ENCODE measurements at regions not wholly inside any gene's neighbourhood (a gene's known extent, or its start where the extent isn't known, plus 50 kb on each side); places are given as distances from the start of the nearest gene placed in this dataset.

- ChIA-PET POLR2A (ENCODE audit: unreplicated experiment) (no interaction called here), CTCF (no interaction called here)
- Histone ChIP-seq H3F3A (ENCODE audit: low read length, unreplicated experiment) (no peaks in the 10 kb centered on the region), H3K9me2 (replicated peaks; ENCODE audit: low read length) (no peaks in the 10 kb centered on the region), H3K4me3 (ENCODE audit: low read length) (no peak overlapping the region), H3K36me3 (ENCODE audit: low read depth, low read length) (no peaks in the 10 kb centered on the region), H3K79me2 (ENCODE audit: low read length) (no peaks in the 10 kb centered on the region), H3K27me3 (ENCODE audit: low read length) (peaks cover 63% of the 10 kb centered on the region), H2AFZ (ENCODE audit: low read length) (no peak overlapping the region), H3K9ac (ENCODE audit: low read length) (no peak overlapping the region), H3K4me2 (ENCODE audit: low read length) (no peak overlapping the region), H3K27ac (ENCODE audit: low read length) (no peak overlapping the region), H3K9me3 (ENCODE audit: low read length) (no peaks in the 10 kb centered on the region), H3K4me1 (ENCODE audit: insufficient read depth, low read length) (no peaks in the 10 kb centered on the region), H4K20me1 (ENCODE audit: low read length) (no peaks in the 10 kb centered on the region)
- TF ChIP-seq EZH2 (IDR thresholded peaks at IDR 0.05; ENCODE audit: low read length, unreplicated experiment), result no peak
- TF ChIP-seq, protein P1, sequence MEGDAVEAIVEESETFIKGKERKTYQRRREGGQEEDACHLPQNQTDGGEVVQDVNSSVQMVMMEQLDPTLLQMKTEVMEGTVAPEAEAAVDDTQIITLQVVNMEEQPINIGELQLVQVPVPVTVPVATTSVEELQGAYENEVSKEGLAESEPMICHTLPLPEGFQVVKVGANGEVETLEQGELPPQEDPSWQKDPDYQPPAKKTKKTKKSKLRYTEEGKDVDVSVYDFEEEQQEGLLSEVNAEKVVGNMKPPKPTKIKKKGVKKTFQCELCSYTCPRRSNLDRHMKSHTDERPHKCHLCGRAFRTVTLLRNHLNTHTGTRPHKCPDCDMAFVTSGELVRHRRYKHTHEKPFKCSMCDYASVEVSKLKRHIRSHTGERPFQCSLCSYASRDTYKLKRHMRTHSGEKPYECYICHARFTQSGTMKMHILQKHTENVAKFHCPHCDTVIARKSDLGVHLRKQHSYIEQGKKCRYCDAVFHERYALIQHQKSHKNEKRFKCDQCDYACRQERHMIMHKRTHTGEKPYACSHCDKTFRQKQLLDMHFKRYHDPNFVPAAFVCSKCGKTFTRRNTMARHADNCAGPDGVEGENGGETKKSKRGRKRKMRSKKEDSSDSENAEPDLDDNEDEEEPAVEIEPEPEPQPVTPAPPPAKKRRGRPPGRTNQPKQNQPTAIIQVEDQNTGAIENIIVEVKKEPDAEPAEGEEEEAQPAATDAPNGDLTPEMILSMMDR (conservative IDR thresholded peaks at IDR 0.05; ENCODE audit: low read depth, low read length), result no peak
- no peak for TF ChIP-seq EZH2phosphoT487 (IDR thresholded peaks at IDR 0.05; ENCODE audit: borderline replicate concordance, low read length)
- DNase-seq (no peak), ATAC-seq (no peak)
- intact Hi-C loops (cut with micrococcal nuclease), result loop anchor here (10.0 kb wide), 1 partner anchor 117 kb away; no protein-coding TSS in a partner anchor
- BruUV-seq (replicated peaks), result no TSS peak
These were observed 184.3 kb upstream of the HNRNPA3 start for GRCh38 chr2:177028296-177028695.

DNA sequence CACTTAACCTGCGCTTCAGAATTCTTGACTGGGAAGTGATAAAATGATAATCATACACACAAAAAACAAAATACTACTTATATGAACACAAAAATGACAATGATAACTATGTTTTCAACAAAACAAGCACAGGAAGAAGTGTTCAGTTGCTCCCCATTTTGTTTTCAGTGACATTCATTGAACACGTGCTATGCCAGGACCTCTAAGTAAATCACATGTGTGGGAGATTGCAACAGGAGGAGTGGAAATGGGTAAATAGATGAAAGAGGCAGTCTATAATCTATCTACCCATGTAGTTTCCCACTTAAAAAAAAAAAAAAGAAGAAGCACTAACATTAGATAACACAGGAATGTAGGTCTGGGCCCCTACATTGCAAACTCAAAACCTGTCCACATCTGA lies 183.5 kb upstream of the HNRNPA3 start:
- Histone ChIP-seq H3F3A (ENCODE audit: low read length, unreplicated experiment) (no peaks in the 10 kb centered on the region), H3K79me2 (ENCODE audit: low read length) (no peaks in the 10 kb centered on the region), H3K36me3 (ENCODE audit: low read depth, low read length) (no peaks in the 10 kb centered on the region), H3K4me1 (ENCODE audit: insufficient read depth, low read length) (no peaks in the 10 kb centered on the region), H2AFZ (ENCODE audit: low read length) (no peak overlapping the region), H4K20me1 (ENCODE audit: low read length) (no peaks in the 10 kb centered on the region), H3K9me3 (ENCODE audit: low read length) (no peaks in the 10 kb centered on the region), H3K27ac (ENCODE audit: low read length) (no peak overlapping the region), H3K27me3 (ENCODE audit: low read length) (peaks cover 59% of the 10 kb centered on the region), H3K4me3 (ENCODE audit: low read length) (no peak overlapping the region), H3K9ac (ENCODE audit: low read length) (no peak overlapping the region), H3K9me2 (replicated peaks; ENCODE audit: low read length) (no peaks in the 10 kb centered on the region), H3K4me2 (ENCODE audit: low read length) (no peak overlapping the region)
- ChIA-PET CTCF (no interaction called here), POLR2A (ENCODE audit: unreplicated experiment) (no interaction called here)
- TF ChIP-seq EZH2phosphoT487 (IDR thresholded peaks at IDR 0.05; ENCODE audit: borderline replicate concordance, low read length), result no peak
- TF ChIP-seq, protein P1 (conservative IDR thresholded peaks at IDR 0.05; ENCODE audit: low read depth, low read length), result no peak
- no TSS peak for BruUV-seq (replicated peaks)
- DNase-seq (no peak), ATAC-seq (no peak)
- intact Hi-C loops (cut with micrococcal nuclease), result loop anchor here (10.0 kb wide), 1 partner anchor 116 kb away; no protein-coding TSS in a partner anchor

DNA sequence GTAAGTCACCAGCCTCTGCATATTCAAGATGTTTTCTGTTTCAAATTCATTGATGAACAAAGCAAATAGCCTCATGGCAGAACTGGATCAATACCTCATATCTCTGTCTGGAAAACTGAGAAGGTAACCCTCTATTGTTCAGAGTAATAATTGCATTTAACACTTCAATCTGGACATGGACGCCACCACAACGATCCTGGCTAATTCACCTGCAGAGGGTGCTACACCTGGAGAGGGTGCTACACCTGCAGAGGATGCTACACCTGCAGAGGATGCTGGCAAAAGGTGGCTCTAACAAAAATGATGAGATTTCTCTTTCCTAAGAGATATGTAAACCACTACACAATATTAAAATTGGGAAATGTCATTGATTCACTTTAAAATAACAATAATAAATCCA lies 183.1 kb upstream of the HNRNPA3 start:
- H4K20me1 ChIP-seq (ENCODE audit: low read length), result no peaks in the 10 kb centered on the region
- no peaks in the 10 kb centered on the region for H3K4me1 ChIP-seq (ENCODE audit: insufficient read depth, low read length)
- H3K79me2 ChIP-seq (ENCODE audit: low read length), result no peaks in the 10 kb centered on the region
- no TSS peak for BruUV-seq (replicated peaks)
- H3K4me2 ChIP-seq (ENCODE audit: low read length), result no peak overlapping the region
- no peaks in the 10 kb centered on the region for H3K9me3 ChIP-seq (ENCODE audit: low read length)
- no peak overlapping the region for H3K9ac ChIP-seq (ENCODE audit: low read length)
- H3K36me3 ChIP-seq (ENCODE audit: low read depth, low read length), result no peaks in the 10 kb centered on the region
- DNase-seq (peak; percentile 48), ATAC-seq (peak; percentile 56)
- intact Hi-C loops (cut with micrococcal nuclease), result loop anchor here (10.0 kb wide), 1 partner anchor 115 kb away; no protein-coding TSS in a partner anchor
- H3K4me3 ChIP-seq (ENCODE audit: low read length), result no peak overlapping the region
- no peaks in the 10 kb centered on the region for H3K9me2 ChIP-seq (replicated peaks; ENCODE audit: low read length)
- POLR2A ChIA-PET (ENCODE audit: unreplicated experiment), result no interaction called here
- H3K27ac ChIP-seq (ENCODE audit: low read length), result no peak overlapping the region
- H3K27me3 ChIP-seq (ENCODE audit: low read length), result peaks cover 56% of the 10 kb centered on the region
- CTCF ChIA-PET, result no interaction called here
- H2AFZ ChIP-seq (ENCODE audit: low read length), result no peak overlapping the region
- TF ChIP-seq EZH2 (IDR thresholded peaks at IDR 0.05; ENCODE audit: low read length, unreplicated experiment), result no peak
- TF ChIP-seq, protein P1 (conservative IDR thresholded peaks at IDR 0.05; ENCODE audit: low read depth, low read length), result peak; percentile 66
- TF ChIP-seq EZH2phosphoT487 (IDR thresholded peaks at IDR 0.05; ENCODE audit: borderline replicate concordance, low read length), result no peak
- no peaks in the 10 kb centered on the region for H3F3A ChIP-seq (ENCODE audit: low read length, unreplicated experiment)
